Activated T-cell treated with anti-CD3 and anti-CD28 coated beads, Interleukin-2, amount 50 U/mL, for 24 hours (primary cell): ENCODE measurements at regions not wholly inside any gene's neighbourhood (a gene's known extent, or its start where the extent isn't known, plus 50 kb on each side); places are given as distances from the start of the nearest gene placed in this dataset.

ENCODE experiments used
- DNase-seq: peaks from one replicate; pipeline ENCODE4 v3.0.0-alpha.2; 2020
- H3K27ac Mint-ChIP-seq: 2 replicates; pipeline ENCODE4 v1.8.0; 2020; ENCODE audit warnings: mild to moderate bottlenecking, mixed read lengths
- H3K27me3 Mint-ChIP-seq: 2 replicates; pipeline ENCODE4 v1.8.0; 2020; ENCODE audit warnings: mixed read lengths
- H3K36me3 Mint-ChIP-seq: 2 replicates; pipeline ENCODE4 v1.8.0; 2020; ENCODE audit warnings: low read depth, mixed read lengths
- H3K4me1 Mint-ChIP-seq: 2 replicates; pipeline ENCODE4 v1.8.0; 2020; ENCODE audit warnings: low read depth, mixed read lengths
- H3K4me3 Mint-ChIP-seq: 2 replicates; pipeline ENCODE4 v1.8.0; 2020; ENCODE audit warnings: mild to moderate bottlenecking, moderate library complexity, mixed read lengths
- H3K9me3 Mint-ChIP-seq: 2 replicates; pipeline ENCODE4 v1.8.0; 2020; ENCODE audit warnings: mixed read lengths

- no peak for DNase-seq
- no peaks in the 10 kb centered on the region for H3K9me3 Mint-ChIP-seq
- no peaks in the 10 kb centered on the region for H3K4me1 Mint-ChIP-seq
- H3K36me3 Mint-ChIP-seq: no peaks in the 10 kb centered on the region
- no peak overlapping the region for H3K4me3 Mint-ChIP-seq
- no peaks in the 10 kb centered on the region for H3K27me3 Mint-ChIP-seq
- no peak overlapping the region for H3K27ac Mint-ChIP-seq
Measured at GRCh38 chr12:97753332-97753731, 290.7 kb downstream of the RMST start.

GRCh38 chr12:97754306-97754705 is 291.7 kb downstream of the RMST start:
- no peaks in the 10 kb centered on the region for H3K36me3 Mint-ChIP-seq
- DNase-seq: no peak
- no peaks in the 10 kb centered on the region for H3K4me1 Mint-ChIP-seq
- H3K4me3 Mint-ChIP-seq: no peak overlapping the region
- peaks cover under 1% of the 10 kb centered on the region for H3K9me3 Mint-ChIP-seq
- no peaks in the 10 kb centered on the region for H3K27me3 Mint-ChIP-seq
- no peak overlapping the region for H3K27ac Mint-ChIP-seq

GRCh38 chr12:97756066-97756666 is 293.6 kb downstream of the RMST start:
- H3K9me3 Mint-ChIP-seq: peaks cover 5% of the 10 kb centered on the region
- no peaks in the 10 kb centered on the region for H3K27me3 Mint-ChIP-seq
- H3K4me3 Mint-ChIP-seq: no peak overlapping the region
- H3K36me3 Mint-ChIP-seq: no peaks in the 10 kb centered on the region
- H3K27ac Mint-ChIP-seq: no peak overlapping the region
- DNase-seq: no peak
- H3K4me1 Mint-ChIP-seq: no peaks in the 10 kb centered on the region

- H3K4me1 Mint-ChIP-seq: no peaks in the 10 kb centered on the region
- H3K27me3 Mint-ChIP-seq: no peaks in the 10 kb centered on the region
- no peaks in the 10 kb centered on the region for H3K36me3 Mint-ChIP-seq
- peaks cover 5% of the 10 kb centered on the region for H3K9me3 Mint-ChIP-seq
- H3K27ac Mint-ChIP-seq: no peak overlapping the region
- DNase-seq: no peak
- no peak overlapping the region for H3K4me3 Mint-ChIP-seq
Measured at GRCh38 chr12:97756741-97757140, 294.1 kb downstream of the RMST start.

- peaks cover 5% of the 10 kb centered on the region for H3K9me3 Mint-ChIP-seq
- H3K36me3 Mint-ChIP-seq: no peaks in the 10 kb centered on the region
- no peak overlapping the region for H3K27ac Mint-ChIP-seq
- DNase-seq: no peak
- H3K4me3 Mint-ChIP-seq: no peak overlapping the region
- H3K27me3 Mint-ChIP-seq: no peaks in the 10 kb centered on the region
- no peaks in the 10 kb centered on the region for H3K4me1 Mint-ChIP-seq
Measured at GRCh38 chr12:97757481-97758193, 295.0 kb downstream of the RMST start.

- no peaks in the 10 kb centered on the region for H3K27me3 Mint-ChIP-seq
- H3K36me3 Mint-ChIP-seq: no peaks in the 10 kb centered on the region
- H3K4me3 Mint-ChIP-seq: no peak overlapping the region
- no peak for DNase-seq
- peaks cover 5% of the 10 kb centered on the region for H3K9me3 Mint-ChIP-seq
- H3K27ac Mint-ChIP-seq: no peak overlapping the region
- no peaks in the 10 kb centered on the region for H3K4me1 Mint-ChIP-seq
Measured at GRCh38 chr12:97758194-97758501, 295.5 kb downstream of the RMST start.

GRCh38 chr12:97758586-97758985 is 296.0 kb downstream of the RMST start:
- Mint-ChIP-seq H3K27ac (no peak overlapping the region), H3K36me3 (no peaks in the 10 kb centered on the region), H3K4me1 (no peaks in the 10 kb centered on the region), H3K4me3 (no peak overlapping the region), H3K9me3 (peaks cover 5% of the 10 kb centered on the region), H3K27me3 (no peaks in the 10 kb centered on the region)
- DNase-seq: no peak

GRCh38 chr12:97760601-97761000 is 298.0 kb downstream of the RMST start:
- no peak for DNase-seq
- H3K36me3 Mint-ChIP-seq: no peaks in the 10 kb centered on the region
- H3K27me3 Mint-ChIP-seq: no peaks in the 10 kb centered on the region
- no peaks in the 10 kb centered on the region for H3K4me1 Mint-ChIP-seq
- no peak overlapping the region for H3K27ac Mint-ChIP-seq
- peaks cover 5% of the 10 kb centered on the region for H3K9me3 Mint-ChIP-seq
- no peak overlapping the region for H3K4me3 Mint-ChIP-seq

GRCh38 chr12:97763113-97763512 is 300.5 kb downstream of the RMST start:
- H3K36me3 Mint-ChIP-seq: no peaks in the 10 kb centered on the region
- H3K27me3 Mint-ChIP-seq: no peaks in the 10 kb centered on the region
- peaks cover 5% of the 10 kb centered on the region for H3K9me3 Mint-ChIP-seq
- H3K4me1 Mint-ChIP-seq: no peaks in the 10 kb centered on the region
- no peak overlapping the region for H3K27ac Mint-ChIP-seq
- no peak for DNase-seq
- H3K4me3 Mint-ChIP-seq: no peak overlapping the region

- Mint-ChIP-seq H3K4me1 (no peaks in the 10 kb centered on the region), H3K27me3 (no peaks in the 10 kb centered on the region), H3K27ac (no peak overlapping the region), H3K9me3 (peaks cover under 1% of the 10 kb centered on the region), H3K36me3 (no peaks in the 10 kb centered on the region), H3K4me3 (no peak overlapping the region)
- DNase-seq: no peak
Measured at GRCh38 chr12:97764700-97765099, 302.1 kb downstream of the RMST start.

- no peaks in the 10 kb centered on the region for H3K36me3 Mint-ChIP-seq
- no peaks in the 10 kb centered on the region for H3K27me3 Mint-ChIP-seq
- no peaks in the 10 kb centered on the region for H3K9me3 Mint-ChIP-seq
- H3K4me3 Mint-ChIP-seq: no peak overlapping the region
- no peak overlapping the region for H3K27ac Mint-ChIP-seq
- no peak for DNase-seq
- H3K4me1 Mint-ChIP-seq: no peaks in the 10 kb centered on the region
Measured at GRCh38 chr12:97767347-97767746, 304.7 kb downstream of the RMST start.

- no peaks in the 10 kb centered on the region for H3K4me1 Mint-ChIP-seq
- DNase-seq: no peak
- H3K27ac Mint-ChIP-seq: no peak overlapping the region
- no peaks in the 10 kb centered on the region for H3K9me3 Mint-ChIP-seq
- H3K27me3 Mint-ChIP-seq: no peaks in the 10 kb centered on the region
- H3K4me3 Mint-ChIP-seq: no peak overlapping the region
- no peaks in the 10 kb centered on the region for H3K36me3 Mint-ChIP-seq
Measured at GRCh38 chr12:97778111-97778510, 315.5 kb downstream of the RMST start.

- no peaks in the 10 kb centered on the region for H3K27me3 Mint-ChIP-seq
- H3K4me1 Mint-ChIP-seq: no peaks in the 10 kb centered on the region
- no peak overlapping the region for H3K4me3 Mint-ChIP-seq
- no peak overlapping the region for H3K27ac Mint-ChIP-seq
- no peaks in the 10 kb centered on the region for H3K36me3 Mint-ChIP-seq
- H3K9me3 Mint-ChIP-seq: no peaks in the 10 kb centered on the region
- no peak for DNase-seq
Measured at GRCh38 chr12:97781342-97781741, 318.7 kb downstream of the RMST start.

GRCh38 chr12:97784904-97785303 is 322.3 kb downstream of the RMST start:
- no peak overlapping the region for H3K4me3 Mint-ChIP-seq
- no peaks in the 10 kb centered on the region for H3K36me3 Mint-ChIP-seq
- H3K4me1 Mint-ChIP-seq: no peaks in the 10 kb centered on the region
- no peaks in the 10 kb centered on the region for H3K27me3 Mint-ChIP-seq
- no peaks in the 10 kb centered on the region for H3K9me3 Mint-ChIP-seq
- DNase-seq: no peak
- no peak overlapping the region for H3K27ac Mint-ChIP-seq

- Mint-ChIP-seq H3K36me3 (no peaks in the 10 kb centered on the region), H3K27ac (no peak overlapping the region), H3K4me3 (no peak overlapping the region), H3K4me1 (no peaks in the 10 kb centered on the region), H3K27me3 (no peaks in the 10 kb centered on the region), H3K9me3 (peaks cover 8% of the 10 kb centered on the region)
- DNase-seq: no peak
Measured at GRCh38 chr12:97790281-97790680, 327.7 kb downstream of the RMST start.

- H3K4me1 Mint-ChIP-seq: no peaks in the 10 kb centered on the region
- DNase-seq: no peak
- no peaks in the 10 kb centered on the region for H3K36me3 Mint-ChIP-seq
- H3K4me3 Mint-ChIP-seq: no peak overlapping the region
- H3K27ac Mint-ChIP-seq: no peak overlapping the region
- H3K9me3 Mint-ChIP-seq: peaks cover 4% of the 10 kb centered on the region
- no peaks in the 10 kb centered on the region for H3K27me3 Mint-ChIP-seq
Measured at GRCh38 chr12:97797473-97797872, 334.9 kb downstream of the RMST start.
